Prostate gland (tissue), 2 donors: ENCODE measurements at regions not wholly inside any gene's neighbourhood (a gene's known extent, or its start where the extent isn't known, plus 50 kb on each side); places are given as distances from the start of the nearest gene placed in this dataset.

Experiments
- DNase-seq: peaks from one replicate; pipeline ENCODE4 v3.0.0-alpha.2; 2019; ENCODE audit warnings: low spot score
- H3K27ac ChIP-seq, 2 donors: fragments of 200-600 bp; sonication (generic); 2 replicates each; pipeline ENCODE4 v1.5.1; 2017 to 2019
- H3K27me3 ChIP-seq: fragments of 200-600 bp; sonication (generic); replicated peaks from 2 replicates; pipeline ENCODE4 v1.5.1; 2019; ENCODE audit not compliant: insufficient read depth
- H3K36me3 ChIP-seq, 2 donors: fragments of 200-600 bp; sonication (generic); 1 replicate in 1 of 2; 2 replicates in 1 of 2; pipeline versions ENCODE4 v1.5.1 to v1.8.1; 2017 to 2019
- H3K4me1 ChIP-seq: fragments of 200-600 bp; sonication (generic); replicated peaks from 2 replicates; pipeline ENCODE4 v1.5.1; 2019
- H3K4me3 ChIP-seq, 2 donors: fragments of 200-600 bp; sonication (generic); 2 replicates each; pipeline ENCODE4 v1.5.1; 2017 to 2019
- H3K9me3 ChIP-seq: fragments of 200-600 bp; sonication (generic); 2 replicates; pipeline ENCODE4 v1.5.1; 2017
- POLR2A ChIP-seq: fragments of 450-650 bp; IDR thresholded peaks from one replicate; pipeline ENCODE4 v1.6.1; 2016; ENCODE audit warnings: antibody characterized with exemption, mild to moderate bottlenecking
- POLR2AphosphoS5 ChIP-seq: sonication (generic); formaldehyde crosslinking; IDR thresholded peaks from one replicate; pipeline ENCODE4 v1.6.1; 2017; ENCODE audit warnings: antibody characterized with exemption
- WGBS: methylation state at CpG from one replicate; pipeline ENCODE4 v1.1.5; 2018; 5-methylcytosine and 5-hydroxymethylcytosine counted together
- intact Hi-C: fragments of 100-400 bp; cut with DNase I; formaldehyde crosslinking; loops from one replicate; pipeline ENCODE4 v1.14.2; 2022
- TF ChIP-seq, protein P1 (sequence below), 4 experiments: fragments of 200-600 bp in 2 of 4; fragments of 450-650 bp in 2 of 4; sonication (generic) in 2 of 4; IDR thresholded peaks; 1 replicate in 3 of 4; 2 replicates in 1 of 4; pipeline ENCODE4 v1.5.1; 2016 to 2019; ENCODE audit warnings: antibody characterized with exemption in 4 of 4, mild to moderate bottlenecking in 2 of 4, moderate library complexity in 2 of 4

DNA sequence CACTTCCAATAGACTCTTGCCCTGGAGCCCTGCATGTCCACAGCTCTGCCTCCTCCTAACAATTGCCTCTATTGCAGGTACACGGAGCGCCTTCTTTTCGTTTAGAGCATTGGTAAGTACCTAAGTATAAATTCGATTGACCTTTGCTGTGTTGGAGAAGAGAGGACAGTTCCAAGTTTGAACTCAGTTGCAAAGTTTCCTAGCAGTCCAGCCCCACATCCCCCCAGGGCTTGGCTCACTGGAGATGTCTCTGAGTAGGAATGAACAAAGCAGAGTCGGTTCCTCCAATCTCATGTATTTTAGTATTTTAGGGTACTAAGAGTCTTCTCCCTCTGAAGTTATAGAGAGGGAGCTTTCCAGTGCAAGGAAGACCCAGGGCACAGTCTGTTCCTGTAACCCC lies 238.9 kb upstream of the AJAP1 start:
- DNase-seq = no peak
- no peak for TF ChIP-seq POLR2AphosphoS5
- TF ChIP-seq POLR2A = no peak
- TF ChIP-seq, protein P1, sequence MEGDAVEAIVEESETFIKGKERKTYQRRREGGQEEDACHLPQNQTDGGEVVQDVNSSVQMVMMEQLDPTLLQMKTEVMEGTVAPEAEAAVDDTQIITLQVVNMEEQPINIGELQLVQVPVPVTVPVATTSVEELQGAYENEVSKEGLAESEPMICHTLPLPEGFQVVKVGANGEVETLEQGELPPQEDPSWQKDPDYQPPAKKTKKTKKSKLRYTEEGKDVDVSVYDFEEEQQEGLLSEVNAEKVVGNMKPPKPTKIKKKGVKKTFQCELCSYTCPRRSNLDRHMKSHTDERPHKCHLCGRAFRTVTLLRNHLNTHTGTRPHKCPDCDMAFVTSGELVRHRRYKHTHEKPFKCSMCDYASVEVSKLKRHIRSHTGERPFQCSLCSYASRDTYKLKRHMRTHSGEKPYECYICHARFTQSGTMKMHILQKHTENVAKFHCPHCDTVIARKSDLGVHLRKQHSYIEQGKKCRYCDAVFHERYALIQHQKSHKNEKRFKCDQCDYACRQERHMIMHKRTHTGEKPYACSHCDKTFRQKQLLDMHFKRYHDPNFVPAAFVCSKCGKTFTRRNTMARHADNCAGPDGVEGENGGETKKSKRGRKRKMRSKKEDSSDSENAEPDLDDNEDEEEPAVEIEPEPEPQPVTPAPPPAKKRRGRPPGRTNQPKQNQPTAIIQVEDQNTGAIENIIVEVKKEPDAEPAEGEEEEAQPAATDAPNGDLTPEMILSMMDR (IDR thresholded peaks at IDR 0.05) = no peak
- intact Hi-C loops = no loop called here
- no peaks in the 10 kb centered on the region for H3K36me3 ChIP-seq
- H3K4me3 ChIP-seq = no peak overlapping the region
- no peaks in the 10 kb centered on the region for H3K4me1 ChIP-seq
- 95% methylated on average over 5 of the region's 5 CpGs for WGBS
- H3K27me3 ChIP-seq = no peaks in the 10 kb centered on the region
- H3K9me3 ChIP-seq = no peaks in the 10 kb centered on the region
- H3K27ac ChIP-seq = no peak overlapping the region

DNA sequence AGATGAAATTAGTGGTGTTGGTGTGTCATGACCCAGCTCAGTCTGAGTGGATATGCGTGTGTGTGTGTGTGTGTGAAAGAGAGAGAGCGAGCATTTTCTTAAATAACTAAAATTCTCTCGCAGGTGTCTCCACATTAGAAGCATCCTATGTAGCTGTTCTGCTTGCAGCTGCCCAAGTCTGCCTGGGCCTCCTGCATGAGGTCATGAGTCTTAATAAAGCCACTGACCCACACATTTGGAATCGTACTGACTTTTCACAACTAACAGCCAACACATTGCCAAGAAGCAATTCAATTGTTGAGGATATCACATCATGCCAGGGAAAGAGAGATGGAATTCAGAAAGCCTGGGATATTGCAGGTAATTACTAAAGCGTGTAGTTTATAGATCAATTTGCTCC lies 238.2 kb upstream of the AJAP1 start:
- intact Hi-C loops = no loop called here
- DNase-seq = no peak
- Histone ChIP-seq H3K4me3 (no peak overlapping the region), H3K27ac (no peak overlapping the region), H3K9me3 (no peaks in the 10 kb centered on the region), H3K4me1 (no peaks in the 10 kb centered on the region), H3K36me3 (no peaks in the 10 kb centered on the region), H3K27me3 (no peaks in the 10 kb centered on the region)
- TF ChIP-seq POLR2A (no peak), POLR2AphosphoS5 (no peak)
- TF ChIP-seq, protein P1 (IDR thresholded peaks at IDR 0.05) = no peak
- 66% methylated on average over 5 of the region's 5 CpGs for WGBS

DNA sequence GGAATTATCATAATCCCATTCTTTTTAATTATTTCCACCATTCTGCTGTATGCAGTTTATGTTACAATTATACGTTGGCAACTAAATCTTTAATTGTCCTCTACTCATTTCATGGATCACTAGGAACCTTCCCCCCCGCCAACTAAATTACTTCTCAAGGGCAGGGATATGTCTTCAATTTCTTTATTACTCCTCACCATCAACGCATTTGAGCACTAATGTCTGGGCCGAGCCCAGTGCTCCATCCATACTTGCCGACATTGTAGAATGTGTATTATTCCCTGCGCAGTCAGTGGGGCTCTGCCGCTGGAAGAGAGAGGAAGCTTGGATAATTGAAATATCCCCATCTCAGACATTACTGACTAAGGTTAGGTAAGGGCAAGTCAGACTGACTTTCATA lies 236.4 kb upstream of the AJAP1 start:
- WGBS = 94% methylated on average over 7 of the region's 7 CpGs
- TF ChIP-seq, protein P1 (IDR thresholded peaks at IDR 0.05) = no peak
- TF ChIP-seq POLR2A (no peak), POLR2AphosphoS5 (no peak)
- DNase-seq = no peak
- Histone ChIP-seq H3K36me3 (no peaks in the 10 kb centered on the region), H3K4me3 (no peak overlapping the region), H3K4me1 (no peaks in the 10 kb centered on the region), H3K9me3 (no peaks in the 10 kb centered on the region), H3K27me3 (no peaks in the 10 kb centered on the region), H3K27ac (no peak overlapping the region)
- intact Hi-C loops = no loop called here

DNA sequence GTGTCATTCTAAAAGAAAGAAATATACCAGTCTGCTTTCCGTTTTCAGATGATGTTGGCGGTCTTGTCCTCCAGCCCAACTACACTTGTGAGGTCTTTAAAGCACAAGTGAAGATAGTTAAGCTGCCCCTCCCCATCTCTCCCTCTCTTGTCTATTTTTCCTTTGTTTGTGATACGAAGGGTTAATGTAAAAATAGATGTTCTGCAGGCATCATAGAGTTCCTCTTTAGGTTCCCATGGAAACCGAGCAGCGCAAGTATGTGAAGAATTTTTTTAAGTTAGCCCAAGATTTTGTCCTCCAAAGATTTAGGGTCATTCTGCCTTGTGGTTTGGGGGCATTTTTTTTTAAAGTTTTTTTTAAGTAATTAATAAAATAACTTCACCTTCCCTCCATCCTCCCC lies 232.4 kb upstream of the AJAP1 start:
- no peaks in the 10 kb centered on the region for H3K27me3 ChIP-seq
- no peaks in the 10 kb centered on the region for H3K9me3 ChIP-seq
- no peak overlapping the region for H3K4me3 ChIP-seq
- H3K36me3 ChIP-seq = no peaks in the 10 kb centered on the region
- TF ChIP-seq, protein P1 (IDR thresholded peaks at IDR 0.05) = no peak
- TF ChIP-seq POLR2AphosphoS5 (no peak), POLR2A (no peak)
- H3K27ac ChIP-seq = no peak overlapping the region
- H3K4me1 ChIP-seq = no peaks in the 10 kb centered on the region
- intact Hi-C loops = no loop called here
- no peak for DNase-seq
- WGBS = 56% methylated on average over 5 of the region's 5 CpGs

DNA sequence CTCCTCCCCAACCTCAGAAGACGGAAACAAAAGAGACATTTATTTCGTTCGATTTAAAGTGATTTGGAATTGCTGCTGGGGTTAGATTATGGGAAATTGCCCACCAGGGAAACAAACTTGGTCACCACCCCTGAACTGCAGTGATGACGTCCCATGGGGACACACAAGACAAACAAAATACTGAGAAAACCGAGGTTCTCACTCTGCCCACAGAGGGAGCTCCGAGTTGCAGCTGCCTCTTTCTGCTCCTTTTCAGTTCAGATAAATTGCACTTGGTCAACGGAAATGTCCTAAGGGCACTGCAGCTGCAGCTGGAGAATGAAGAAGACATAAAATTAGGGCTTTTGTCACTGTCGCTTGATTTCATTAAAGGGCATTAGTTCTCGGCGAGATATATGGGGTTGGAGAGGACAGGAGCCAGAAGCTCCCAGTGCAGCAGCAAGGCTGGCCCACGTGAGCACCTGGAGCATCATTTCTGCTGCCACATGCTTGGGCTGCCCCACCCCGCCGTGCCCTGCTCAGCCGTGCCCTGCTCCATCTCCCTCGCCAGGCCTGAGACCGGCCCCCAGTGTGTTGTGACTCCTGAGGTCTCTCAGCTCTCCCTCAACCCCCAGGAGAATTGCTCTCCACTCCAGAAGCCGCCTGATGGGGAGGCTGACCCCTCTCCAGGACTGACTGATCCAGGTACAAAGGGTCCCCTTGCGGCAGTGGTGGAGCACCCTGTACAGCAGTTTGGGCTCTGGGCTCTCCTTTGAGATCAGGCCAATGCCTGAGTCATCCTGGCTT lies 231.7 kb upstream of the AJAP1 start:
- H3K27ac ChIP-seq = no peak overlapping the region
- H3K9me3 ChIP-seq = no peaks in the 10 kb centered on the region
- intact Hi-C loops = no loop called here
- no peak for DNase-seq
- no peaks in the 10 kb centered on the region for H3K36me3 ChIP-seq
- TF ChIP-seq, protein P1 (IDR thresholded peaks at IDR 0.05) = no peak
- TF ChIP-seq POLR2AphosphoS5 (no peak), POLR2A (no peak)
- WGBS = 64% methylated on average over 18 of the region's 18 CpGs
- H3K27me3 ChIP-seq = no peaks in the 10 kb centered on the region
- no peaks in the 10 kb centered on the region for H3K4me1 ChIP-seq
- H3K4me3 ChIP-seq = no peak overlapping the region
